ENCODE measurements at regions not wholly inside any gene's neighbourhood (a gene's known extent, or its start where the extent isn't known, plus 50 kb on each side); places are given as distances from the start of the nearest gene placed in this dataset.

DNA sequence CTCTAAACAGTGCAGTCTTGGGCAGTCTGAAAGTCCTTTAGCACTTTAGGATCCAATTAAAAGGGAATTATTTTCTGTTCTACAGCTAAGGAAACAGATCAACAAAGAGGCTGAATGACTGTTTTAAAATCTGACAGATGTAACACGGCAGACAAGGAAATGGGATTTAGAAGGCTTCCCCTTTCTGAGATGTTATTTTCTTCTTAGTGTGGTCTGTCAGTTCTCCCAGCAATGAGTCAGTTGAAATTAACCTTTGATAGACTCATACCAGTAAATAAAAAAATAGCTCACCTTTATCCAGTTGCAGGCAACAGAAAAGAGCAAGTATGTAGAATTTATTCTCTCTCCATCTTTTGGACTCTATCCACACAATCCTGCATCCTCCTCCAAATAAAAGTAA, 98.1 kb downstream of the NEDD1 start:
- Histone ChIP-seq H3K9me3 (ENCODE audit: control insufficient read depth, insufficient read depth, low read depth, low read length) (no peaks in the 10 kb centered on the region), H3K36me3 (ENCODE audit: control insufficient read depth in 2 of 2, insufficient read depth in 1 of 2, low read length in 2 of 2) (no peaks in the 10 kb centered on the region), H3K4me1 (ENCODE audit: control insufficient read depth, insufficient read depth, low read length) (no peaks in the 10 kb centered on the region), H3K4me3 (ENCODE audit: low read depth, low read length) (no peak overlapping the region), H3K27ac (ENCODE audit: extremely low read depth, low read depth, low read length) (no peak overlapping the region)
- TF ChIP-seq ZSCAN30 (tag by site-specific recombination; IDR thresholded peaks at IDR 0.05) = no peak
- TF ChIP-seq ZNF660 (tag by site-specific recombination; IDR thresholded peaks at IDR 0.05) = no peak
- no peak for TF ChIP-seq BCL11B (tag by site-specific recombination; IDR thresholded peaks at IDR 0.05; ENCODE audit: low read depth)
- no peak for TF ChIP-seq ZNF121 (tag by site-specific recombination; IDR thresholded peaks at IDR 0.05)
- no peak for TF ChIP-seq ZNF768 (tag by site-specific recombination; IDR thresholded peaks at IDR 0.05)
- TF ChIP-seq PRDM4 (tag by site-specific recombination; IDR thresholded peaks at IDR 0.05) = no peak
- no peak for TF ChIP-seq SP2 (tag by site-specific recombination; IDR thresholded peaks at IDR 0.05)
- no peak for TF ChIP-seq ZSCAN23 (tag by site-specific recombination; IDR thresholded peaks at IDR 0.05)
- TF ChIP-seq YY2 (tag by site-specific recombination; IDR thresholded peaks at IDR 0.05) = no peak
- no peak for TF ChIP-seq OVOL3 (tag by site-specific recombination; IDR thresholded peaks at IDR 0.05)
- no peak for TF ChIP-seq ZNF362 (tag by site-specific recombination; IDR thresholded peaks at IDR 0.05)
- no peak for TF ChIP-seq ZNF747 (tag by site-specific recombination; IDR thresholded peaks at IDR 0.05)
- no peak for TF ChIP-seq ZNF549 (tag by site-specific recombination; IDR thresholded peaks at IDR 0.05)
- no peak for TF ChIP-seq ZNF26 (tag by site-specific recombination; IDR thresholded peaks at IDR 0.05)
- TF ChIP-seq ZFHX2 (tag by site-specific recombination; conservative IDR thresholded peaks at IDR 0.05) = no peak
- no peak for TF ChIP-seq TRIM28 (IDR thresholded peaks at IDR 0.05; ENCODE audit: borderline replicate concordance, low read length)
- no peak for TF ChIP-seq ZNF274 (IDR thresholded peaks at IDR 0.05; ENCODE audit: low read length)
- no peak for TF ChIP-seq ZNF274 (tag by site-specific recombination; IDR thresholded peaks at IDR 0.05; ENCODE audit: borderline replicate concordance)
- no peak for TF ChIP-seq ZNF138 (tag by site-specific recombination; IDR thresholded peaks at IDR 0.05; ENCODE audit: borderline replicate concordance)
- TF ChIP-seq HOXD13 (CRISPR knock-in tag; IDR thresholded peaks at IDR 0.05; ENCODE audit: borderline replicate concordance) = no peak
- TF ChIP-seq KLF8 (tag by site-specific recombination; IDR thresholded peaks at IDR 0.05) = no peak
- CTCF ChIA-PET = interaction anchor here (0.6 kb wide), 1 partner anchor 337 kb away, joined by 4 read pairs; no protein-coding TSS in a partner anchor
- POLR2A ChIA-PET = no interaction called here

- ChIA-PET POLR2A (no interaction called here), CTCF (no interaction called here)
- Histone ChIP-seq H3K4me1 (ENCODE audit: control insufficient read depth, insufficient read depth, low read length) (no peaks in the 10 kb centered on the region), H3K27ac (ENCODE audit: extremely low read depth, low read depth, low read length) (no peak overlapping the region), H3K36me3 (ENCODE audit: control insufficient read depth in 2 of 2, insufficient read depth in 1 of 2, low read length in 2 of 2) (no peaks in the 10 kb centered on the region), H3K9me3 (ENCODE audit: control insufficient read depth, insufficient read depth, low read depth, low read length) (no peaks in the 10 kb centered on the region), H3K4me3 (ENCODE audit: low read depth, low read length) (no peak overlapping the region)
- no peak for TF ChIP-seq EGR2 (tag by site-specific recombination; IDR thresholded peaks at IDR 0.05; ENCODE audit: low read depth)
- TF ChIP-seq GLIS1 (tag by site-specific recombination; IDR thresholded peaks at IDR 0.05) = no peak
- no peak for TF ChIP-seq INSM2 (tag by site-specific recombination; IDR thresholded peaks at IDR 0.05)
- TF ChIP-seq IKZF3 (tag by site-specific recombination; IDR thresholded peaks at IDR 0.05) = no peak
- no peak for TF ChIP-seq ZNF19 (tag by site-specific recombination; IDR thresholded peaks at IDR 0.05; ENCODE audit: low read depth)
- TF ChIP-seq ZNF544 (tag by site-specific recombination; IDR thresholded peaks at IDR 0.05) = no peak
- no peak for TF ChIP-seq ZBTB21 (tag by site-specific recombination; IDR thresholded peaks at IDR 0.05)
- no peak for TF ChIP-seq ZNF10 (tag by site-specific recombination; IDR thresholded peaks at IDR 0.05)
Measured at GRCh38 chr12:97005646-97006045, 98.6 kb downstream of the NEDD1 start.
